Stimulated activated CD4-positive, alpha-beta T cell treated with anti-CD3 and anti-CD28 coated beads, Interleukin-1b, Interleukin-23, amount 100 ng/mL, for 48 hours (primary cell): ENCODE measurements at regions not wholly inside any gene's neighbourhood (a gene's known extent, or its start where the extent isn't known, plus 50 kb on each side); places are given as distances from the start of the nearest gene placed in this dataset.
"Not testable (repeated sequence)": the region's sequence is repeated elsewhere in the genome, so short reads cannot be mapped to it uniquely, and the experiment has no call there.

ENCODE experiments used
- DNase-seq: peaks from one replicate; pipeline ENCODE4 v3.0.0-alpha.2; 2020

DNA sequence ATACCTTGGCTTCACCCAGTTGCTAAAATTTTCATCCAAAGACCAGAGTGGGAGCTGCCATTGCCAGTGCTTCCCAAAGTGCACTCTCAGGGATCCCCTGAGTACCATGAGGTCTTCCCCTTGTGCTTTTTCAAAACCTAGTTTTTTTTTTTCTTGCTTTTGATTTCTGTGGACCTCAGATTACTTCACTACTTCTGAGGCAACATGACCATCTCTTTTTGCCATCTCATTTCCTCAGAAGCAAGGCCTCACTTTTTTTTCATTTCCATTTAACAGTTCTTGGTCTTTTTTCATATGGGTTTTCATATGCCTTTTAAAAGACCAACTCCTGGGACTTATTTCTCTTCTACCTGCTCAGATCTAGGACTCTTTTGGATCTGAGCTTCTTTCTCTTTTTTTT, 64.1 kb upstream of the MMS22L start:
- DNase-seq = no peak

DNA sequence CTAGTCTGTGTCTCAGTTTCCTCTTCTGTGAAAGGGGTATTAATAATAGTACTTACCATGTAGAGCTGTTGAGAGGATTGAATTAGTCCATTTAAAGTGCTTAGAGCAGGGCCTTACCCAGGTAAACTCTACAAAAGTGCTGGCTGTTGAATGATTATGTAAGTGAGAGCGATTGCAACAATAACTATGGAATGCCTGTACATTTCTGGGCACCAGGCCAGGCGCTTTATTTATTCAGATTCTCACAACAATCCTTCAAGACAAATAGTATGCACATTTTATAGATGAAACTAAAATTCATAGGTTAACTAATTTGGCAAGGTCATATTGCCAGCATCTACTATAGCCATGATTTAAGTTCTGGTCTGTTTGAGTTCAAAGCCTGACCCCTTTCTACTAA, 78.3 kb upstream of the MMS22L start:
- no peak for DNase-seq

DNA sequence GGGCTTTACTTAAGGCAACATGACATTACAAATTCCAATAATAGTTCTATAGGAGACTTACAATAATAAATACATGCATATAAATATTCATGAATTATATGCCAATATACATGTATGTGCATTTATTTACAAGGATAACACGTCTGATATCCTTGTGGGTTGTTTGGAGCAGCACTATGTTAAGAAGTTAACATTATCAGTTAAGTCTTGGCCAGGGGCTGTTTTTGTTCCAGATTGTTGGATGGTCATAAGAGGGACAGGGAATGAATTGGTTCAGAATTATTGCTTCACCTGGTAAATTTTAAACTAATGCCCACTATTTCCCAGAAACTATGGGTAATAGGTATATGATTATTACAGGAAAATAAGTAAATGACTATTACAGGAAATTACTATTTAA, 81.3 kb upstream of the MMS22L start:
- DNase-seq = no peak

DNA sequence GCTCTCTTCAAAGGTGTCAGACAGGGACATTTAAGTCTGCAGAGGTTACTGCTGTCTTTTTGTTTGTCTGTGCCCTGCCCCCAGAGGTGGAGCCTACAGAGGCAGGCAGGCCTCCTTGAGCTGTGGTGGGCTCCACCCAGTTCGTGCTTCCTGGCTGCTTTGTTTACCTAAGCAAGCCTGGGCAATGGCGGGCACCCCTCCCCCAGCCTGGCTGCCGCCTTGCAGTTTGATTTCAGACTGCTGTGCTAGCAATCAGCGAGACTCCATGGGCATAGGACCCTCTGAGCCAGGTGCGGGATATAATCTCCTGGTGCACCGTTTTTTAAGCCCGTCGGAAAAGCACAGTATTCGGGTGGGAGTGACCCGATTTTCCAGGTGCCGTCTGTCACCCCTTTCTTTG, 99.1 kb upstream of the MMS22L start:
- DNase-seq = not testable (repeated sequence)

DNA sequence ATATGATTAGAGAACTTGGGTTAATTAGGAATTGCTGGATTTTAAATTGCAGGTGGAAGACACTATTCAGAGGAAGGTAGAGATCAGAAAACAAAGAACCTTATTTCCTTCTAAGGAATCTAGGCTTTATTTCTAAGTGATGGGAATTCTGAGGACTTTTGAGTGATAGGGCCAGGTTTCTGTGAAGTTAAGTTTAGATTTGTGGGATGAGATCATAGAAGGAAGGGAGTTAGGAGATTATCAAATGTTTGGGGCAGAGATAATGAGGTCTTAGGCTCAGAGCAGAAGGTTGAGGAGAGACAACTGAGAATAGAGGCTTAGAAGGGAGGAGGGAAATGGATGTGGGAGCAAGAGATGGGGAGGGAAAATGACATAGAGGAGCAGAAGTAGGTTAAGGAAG, 109.7 kb upstream of the MMS22L start:
- DNase-seq = no peak

DNA sequence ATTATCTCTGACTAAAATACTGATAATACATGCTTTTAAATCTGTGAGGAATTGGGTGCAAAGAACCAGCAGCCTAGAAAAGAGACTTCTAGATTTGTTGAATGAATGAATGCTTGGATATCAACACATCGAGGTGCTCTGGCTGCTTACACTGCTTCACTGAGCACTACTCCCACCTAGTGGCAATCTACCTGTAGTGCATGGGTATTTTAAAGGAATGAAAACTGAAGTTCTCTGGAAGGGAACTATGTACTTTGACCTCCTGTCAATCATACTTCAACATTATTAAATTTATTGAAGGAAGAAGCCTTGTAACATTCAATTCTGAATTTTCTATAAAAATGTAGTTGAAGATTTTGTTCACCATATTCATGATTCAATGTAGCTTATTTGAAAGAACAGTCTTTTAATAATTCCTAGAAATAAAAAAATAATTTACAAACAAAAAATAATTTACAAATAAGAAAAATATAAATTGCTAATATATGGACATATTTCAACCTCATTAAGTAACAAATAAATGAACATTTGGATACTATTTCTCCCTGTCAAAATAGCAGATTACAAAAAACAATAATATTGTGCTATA, 111.2 kb upstream of the MMS22L start:
- DNase-seq = peak; percentile 20

DNA sequence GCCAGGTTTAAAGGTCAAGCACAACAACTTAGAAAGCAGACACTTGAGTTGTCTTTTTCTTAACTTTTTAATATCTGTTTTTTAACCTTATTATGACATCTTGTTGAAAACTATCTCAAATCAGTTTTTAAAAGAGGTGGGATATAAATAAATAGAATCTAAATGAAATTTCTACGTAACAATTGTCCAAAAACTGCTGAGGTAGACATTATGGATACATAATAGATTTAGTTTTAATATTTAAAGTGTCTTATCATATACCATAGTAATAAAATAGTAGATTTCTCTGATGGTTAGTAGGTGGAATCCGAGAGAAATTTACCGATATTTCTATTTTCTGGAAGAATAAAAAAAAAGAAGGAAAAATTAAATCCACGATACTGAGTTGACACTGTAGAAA, 113.9 kb upstream of the MMS22L start:
- DNase-seq = no peak

DNA sequence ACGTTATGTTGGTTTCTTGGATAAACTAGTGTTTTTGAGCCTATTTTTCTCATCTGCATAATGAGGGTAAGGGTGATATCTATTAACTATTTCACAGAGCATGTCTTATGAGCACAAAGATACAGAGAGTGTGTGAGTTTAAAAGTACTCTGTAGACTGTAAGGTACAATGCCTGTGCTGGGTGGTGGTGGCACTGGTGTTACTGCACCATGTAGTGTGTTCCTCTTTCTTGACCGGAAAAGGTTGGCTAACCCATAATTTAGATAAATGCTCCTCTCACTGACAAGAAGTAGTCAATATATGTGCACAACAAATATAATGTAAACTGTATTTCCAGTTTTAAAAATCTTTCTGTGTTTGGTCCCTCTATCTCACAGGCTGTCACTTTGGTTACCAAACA, 116.2 kb upstream of the MMS22L start:
- no peak for DNase-seq

DNA sequence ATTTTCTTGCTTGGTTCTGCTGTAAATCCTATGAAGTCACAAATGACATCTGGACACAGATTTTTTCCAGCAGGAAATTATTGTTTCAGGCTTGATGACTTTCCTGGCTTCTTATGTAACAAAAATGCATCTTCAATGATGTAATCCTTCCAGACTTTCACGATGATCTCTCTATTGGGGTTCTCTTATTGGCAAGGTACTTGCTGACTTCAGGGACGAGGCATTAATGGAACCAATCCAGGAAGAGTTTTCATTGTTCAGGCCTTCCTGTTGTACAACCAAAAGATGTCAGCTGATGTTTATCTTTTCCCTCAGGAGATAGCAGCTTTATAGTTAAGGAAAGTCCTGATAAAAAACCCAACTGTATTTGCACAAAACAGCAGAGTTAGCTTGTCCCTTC, 118.5 kb upstream of the MMS22L start:
- DNase-seq = no peak

DNA sequence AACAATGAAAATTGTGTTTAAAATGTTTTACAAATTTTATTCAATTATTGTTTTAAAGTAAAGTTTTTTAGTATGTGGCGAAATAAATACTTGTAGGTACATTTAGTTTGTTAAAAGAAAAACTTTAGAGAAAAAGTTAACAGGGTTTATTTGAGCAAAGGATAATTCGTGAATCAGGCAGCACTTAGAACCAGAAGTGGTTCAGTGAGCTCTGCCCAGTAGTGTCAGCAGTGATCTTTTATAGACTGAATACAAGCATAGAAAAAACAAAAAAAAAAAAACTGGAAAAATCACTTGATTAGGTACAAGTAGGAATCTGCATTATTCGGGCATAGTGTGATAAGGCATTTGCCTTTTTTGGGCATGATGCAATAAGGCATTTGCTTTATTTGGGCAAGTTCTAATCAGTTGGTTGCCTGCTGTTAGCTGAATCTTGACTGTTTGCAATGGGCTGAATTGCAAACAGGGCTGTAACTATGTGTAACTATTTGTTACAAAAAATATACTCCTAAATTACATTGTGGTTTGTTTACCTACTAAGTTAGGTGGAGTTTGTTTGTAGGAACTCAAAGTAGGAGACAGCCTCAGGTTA, 122.9 kb upstream of the MMS22L start:
- no peak for DNase-seq

DNA sequence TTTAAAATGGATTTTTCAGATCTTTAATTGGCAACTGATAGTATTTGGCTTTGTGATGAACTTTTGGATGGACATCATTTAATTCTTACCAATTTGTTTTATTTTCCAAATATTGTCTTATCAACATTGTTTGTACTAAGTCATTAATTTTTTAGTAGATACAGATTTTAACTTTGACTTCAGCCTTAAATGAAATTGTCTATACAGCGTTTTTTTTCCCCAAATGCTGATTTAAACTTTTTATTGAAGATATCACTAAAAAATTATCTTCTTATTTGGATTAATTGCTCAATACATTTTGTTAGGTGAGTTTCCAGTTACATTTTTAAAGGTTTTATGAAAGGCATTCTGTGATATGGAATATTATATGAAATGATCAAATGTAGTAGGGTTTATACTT, 123.6 kb upstream of the MMS22L start:
- no peak for DNase-seq

DNA sequence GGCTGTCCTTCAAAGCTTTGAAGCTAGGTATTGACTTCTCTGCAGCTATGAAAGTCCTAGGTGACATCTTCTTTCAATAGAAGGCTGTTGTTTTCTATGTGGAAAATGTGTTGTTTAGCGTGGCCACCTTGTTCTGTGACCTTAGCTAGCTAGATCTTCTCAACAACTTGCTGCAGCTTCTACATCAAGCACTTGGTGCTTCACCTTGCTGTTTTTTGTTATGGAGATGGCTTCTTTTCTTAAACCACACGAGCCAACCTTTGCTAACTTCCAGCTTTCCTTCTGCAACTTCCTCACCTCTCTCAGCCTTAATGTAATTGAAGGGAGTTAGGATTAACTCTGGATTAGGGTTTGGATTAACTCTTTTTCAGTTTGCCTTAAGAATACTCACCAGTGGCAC, 128.6 kb upstream of the MMS22L start:
- DNase-seq = no peak

DNA sequence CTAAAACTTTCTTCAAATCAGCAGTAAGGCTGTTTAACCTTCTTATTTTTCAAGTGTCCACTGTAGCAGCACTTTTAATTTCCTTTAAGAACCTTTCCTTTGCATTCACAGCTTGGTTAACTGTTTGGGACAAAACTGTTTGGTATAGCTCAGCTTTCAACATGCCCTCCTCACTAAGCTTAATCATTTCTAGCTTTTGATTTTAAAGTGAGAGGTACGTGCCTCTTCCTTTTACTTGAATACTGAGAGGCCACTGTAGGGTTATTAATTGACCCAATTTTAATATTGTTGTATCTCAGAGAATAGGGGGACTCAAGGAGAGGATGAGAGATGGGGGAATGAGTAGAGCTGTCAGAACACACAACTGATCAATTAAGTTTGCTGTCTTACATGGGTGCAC, 129.5 kb upstream of the MMS22L start:
- DNase-seq = no peak

DNA sequence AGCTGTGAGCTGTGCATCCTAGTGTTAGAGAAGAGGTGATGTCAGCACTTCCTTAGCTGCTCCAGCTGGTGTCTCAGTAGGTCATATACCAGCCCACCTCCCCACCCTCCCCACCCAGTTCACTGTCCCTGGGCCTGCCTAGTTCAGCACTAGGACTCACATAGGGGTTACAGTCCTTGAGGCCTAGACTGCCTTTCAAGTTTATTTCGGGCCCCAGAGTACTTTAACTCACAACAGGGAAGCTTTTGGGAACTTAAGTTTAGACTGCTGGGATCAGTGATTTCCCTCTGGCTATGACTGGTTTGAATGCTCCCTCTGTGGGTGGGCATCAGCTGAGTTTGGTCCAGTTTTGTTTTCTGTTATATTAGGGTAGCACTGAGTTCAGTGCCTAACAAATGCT, 139.2 kb upstream of the MMS22L start:
- no peak for DNase-seq

DNA sequence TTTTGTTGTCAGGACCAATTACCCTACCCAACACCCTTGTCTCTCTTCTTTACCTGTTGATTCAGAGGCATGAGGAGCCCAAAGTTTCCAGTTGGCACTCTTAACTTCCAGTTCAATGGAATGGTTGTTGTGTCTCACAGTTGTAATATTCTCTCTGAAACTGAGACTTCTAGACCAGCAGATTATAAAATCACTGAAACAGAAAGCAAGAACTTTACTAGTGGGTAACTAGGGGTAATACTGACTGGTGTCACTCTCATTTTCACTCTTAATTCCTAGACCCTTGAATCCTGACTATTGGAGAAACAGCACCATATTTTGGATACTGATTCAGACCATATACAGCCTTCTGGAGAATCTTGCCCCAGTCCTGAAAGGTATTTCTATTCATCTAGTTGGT, 140.2 kb upstream of the MMS22L start:
- DNase-seq = no peak

DNA sequence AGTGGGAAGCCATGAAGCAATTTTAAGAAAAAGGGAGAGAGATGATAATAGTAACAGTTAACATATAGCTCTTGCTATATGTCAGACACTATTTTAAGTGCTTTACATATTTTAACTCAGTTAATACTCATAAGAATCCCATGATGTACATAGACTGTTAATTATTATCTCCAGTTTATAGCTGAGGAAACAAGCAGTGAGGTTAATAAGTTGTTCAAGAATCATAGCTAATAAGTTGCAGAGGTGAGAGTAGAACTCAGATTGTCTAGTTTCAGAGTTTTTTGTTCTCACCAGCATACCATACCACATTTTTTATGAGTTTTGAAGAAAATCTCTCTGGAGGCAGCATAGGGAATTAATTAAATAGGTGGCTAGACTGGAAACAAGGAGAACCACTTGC, 144.6 kb upstream of the MMS22L start:
- DNase-seq = no peak

DNA sequence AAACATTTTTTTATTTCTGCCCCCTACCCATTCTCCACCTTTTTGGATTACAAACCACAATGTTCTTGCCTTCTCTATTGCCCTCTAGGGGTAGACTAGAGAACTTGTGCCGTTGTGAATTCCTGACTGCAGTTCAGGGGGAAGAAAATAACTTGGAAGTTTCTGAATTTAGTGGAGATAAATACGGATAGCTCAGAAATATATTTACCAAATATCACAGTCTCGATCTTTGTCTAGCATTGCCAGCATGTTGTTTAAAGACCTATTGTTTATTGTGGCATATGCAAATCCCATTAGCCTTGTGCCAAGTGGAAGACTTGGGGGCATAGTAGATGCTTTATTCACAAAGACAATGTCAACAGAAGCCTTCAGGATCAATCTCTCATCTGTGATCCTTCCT, 154.1 kb upstream of the MMS22L start:
- DNase-seq = no peak

DNA sequence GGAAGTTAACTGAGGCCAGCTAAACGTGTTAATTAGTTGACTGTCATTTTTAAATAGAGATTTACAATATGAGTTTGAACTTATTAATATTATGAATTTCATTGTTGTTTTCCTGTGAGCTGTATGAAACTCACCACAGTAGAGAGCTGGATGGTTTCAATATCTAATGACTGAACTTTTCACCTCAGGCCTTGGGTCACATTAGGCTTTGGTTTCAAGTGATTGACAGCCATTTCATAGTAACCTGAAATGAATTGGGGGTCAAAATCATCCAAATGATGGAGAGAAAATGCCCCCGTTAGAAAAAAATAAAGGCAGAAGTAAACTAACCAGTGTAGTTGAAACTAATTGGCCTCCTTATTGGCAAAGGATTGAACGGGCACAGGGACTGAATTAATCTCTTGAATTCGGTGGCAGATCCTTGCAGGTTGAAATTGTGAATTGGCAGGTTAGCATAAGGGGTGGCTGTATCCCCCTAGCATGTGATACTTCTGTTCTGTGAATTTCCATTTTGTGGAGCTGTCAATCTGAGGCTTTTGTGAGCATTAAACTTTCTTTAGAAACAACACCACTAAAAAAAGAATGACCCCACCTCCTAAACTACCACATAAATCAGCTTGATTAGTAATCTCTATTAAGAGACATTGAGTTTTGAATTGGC, 155.1 kb upstream of the MMS22L start:
- no peak for DNase-seq

DNA sequence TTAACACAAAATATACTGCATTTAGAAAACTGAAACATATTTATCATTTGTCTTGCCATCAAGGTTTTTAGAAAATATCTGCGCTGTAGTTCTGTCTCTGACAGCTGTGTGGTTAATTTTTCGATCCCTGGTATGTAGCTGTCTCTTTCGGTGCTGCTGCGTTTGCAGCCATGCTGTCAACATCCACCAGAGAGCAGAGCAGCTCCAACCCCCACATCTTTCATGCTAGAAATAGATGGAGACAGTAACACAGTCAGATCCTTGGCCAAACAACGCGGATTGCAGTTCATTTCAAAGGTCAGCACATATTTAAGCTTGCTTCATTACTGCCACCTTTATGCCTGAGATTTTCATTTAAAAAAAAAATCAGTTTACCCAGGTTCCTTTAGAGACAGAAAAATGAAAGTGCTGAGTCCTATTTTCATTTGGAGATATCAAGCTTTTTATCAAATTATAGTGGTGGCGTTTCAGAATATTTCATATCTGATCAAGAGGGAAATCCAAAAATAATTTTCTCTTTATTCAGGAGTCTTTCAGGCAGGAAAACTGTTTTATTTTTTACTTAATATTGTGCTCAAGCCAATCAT, 157.7 kb upstream of the MMS22L start:
- no peak for DNase-seq

DNA sequence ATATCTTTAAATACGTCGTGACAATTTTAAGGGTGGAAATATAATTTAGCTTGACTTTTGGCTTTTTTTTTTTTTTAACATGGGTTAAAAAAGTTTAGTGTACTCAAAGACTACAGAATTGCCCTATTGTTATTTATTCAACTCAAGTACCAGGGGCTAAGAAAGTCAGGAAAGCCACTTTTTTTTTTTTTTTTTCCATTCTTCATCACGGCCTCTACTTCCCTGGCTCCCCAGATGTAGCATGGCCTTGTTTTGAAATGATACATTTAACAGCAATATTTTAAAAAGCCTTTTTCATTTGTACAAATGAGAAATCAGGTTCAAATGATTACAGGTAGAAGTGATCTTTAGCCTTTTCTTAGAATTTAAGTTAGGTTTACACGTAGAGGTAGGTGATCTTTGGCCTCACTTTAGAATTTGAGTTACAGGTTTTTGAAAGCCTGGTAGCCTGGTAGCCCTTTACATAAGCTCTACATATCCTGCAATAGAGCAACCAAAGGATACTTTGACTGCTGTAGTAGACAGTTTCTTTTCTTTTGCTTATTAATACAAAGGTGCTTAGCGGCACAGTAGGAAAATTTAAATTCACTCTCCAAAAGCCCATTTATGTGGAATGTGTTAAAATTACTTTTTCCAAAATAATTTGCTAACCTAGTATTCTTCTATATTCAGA, 160.5 kb upstream of the MMS22L start:
- DNase-seq = no peak

DNA sequence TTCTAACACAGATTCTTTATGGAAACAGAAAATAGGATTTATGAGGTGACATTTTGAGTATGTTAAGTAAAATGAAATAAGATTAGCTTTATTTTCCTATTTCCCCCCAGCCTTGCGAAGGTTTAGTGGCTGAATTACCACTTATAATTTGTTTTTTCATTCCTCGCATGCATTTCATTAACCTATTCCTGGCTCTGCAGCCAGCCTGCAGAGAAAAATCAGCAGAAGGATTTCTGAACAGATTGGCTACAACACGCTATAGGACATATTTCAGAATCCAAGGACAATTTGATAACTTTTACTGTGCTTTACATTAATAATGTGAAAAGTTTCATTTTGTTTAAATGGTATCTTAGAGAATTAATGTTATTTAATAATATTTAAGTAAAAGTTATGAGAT, 162.4 kb upstream of the MMS22L start:
- DNase-seq = no peak

DNA sequence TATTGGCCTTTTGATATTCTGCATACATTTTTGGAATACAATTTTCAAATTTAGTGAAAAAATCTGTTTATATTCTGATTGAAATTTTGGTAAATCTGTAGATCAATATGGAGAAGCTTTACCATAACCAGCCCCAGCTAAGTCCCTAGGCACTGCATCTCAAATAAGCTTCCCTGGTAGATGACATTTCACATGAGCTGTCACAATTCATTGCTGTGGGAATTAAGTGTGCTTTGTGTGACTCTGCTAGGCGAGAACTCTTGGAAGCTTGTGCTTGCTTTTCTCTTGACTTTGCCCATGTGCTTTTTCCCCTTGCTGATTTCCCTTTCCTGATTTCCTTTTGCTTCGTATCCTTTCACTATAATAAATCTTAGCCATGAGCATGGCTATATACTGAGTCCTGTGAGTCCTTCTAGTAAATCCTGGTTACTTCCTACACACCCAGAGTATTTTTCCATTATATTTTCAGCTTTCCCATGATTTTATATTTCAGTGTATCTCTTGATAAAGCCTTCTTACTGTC, 166.5 kb upstream of the MMS22L start:
- DNase-seq = no peak

DNA sequence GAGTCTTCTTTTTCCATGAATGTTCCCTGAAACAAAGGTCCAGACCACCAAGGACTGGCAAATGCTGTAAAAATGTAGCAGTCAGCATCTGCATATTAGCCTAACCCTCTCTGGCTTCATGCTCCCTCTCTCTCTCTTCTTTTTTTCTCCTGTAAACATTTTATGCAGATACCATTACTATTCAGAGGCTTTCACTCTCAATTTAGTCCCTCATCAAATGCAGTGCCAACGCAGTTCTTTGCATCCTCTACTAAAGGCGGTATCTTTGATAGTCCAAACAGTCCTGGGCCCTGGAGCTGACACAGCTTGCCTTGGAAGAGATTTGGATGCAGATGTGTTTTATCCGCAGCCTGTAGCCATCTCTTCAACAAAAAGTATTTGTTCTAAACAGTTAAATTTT, 167.1 kb upstream of the MMS22L start:
- no peak for DNase-seq

DNA sequence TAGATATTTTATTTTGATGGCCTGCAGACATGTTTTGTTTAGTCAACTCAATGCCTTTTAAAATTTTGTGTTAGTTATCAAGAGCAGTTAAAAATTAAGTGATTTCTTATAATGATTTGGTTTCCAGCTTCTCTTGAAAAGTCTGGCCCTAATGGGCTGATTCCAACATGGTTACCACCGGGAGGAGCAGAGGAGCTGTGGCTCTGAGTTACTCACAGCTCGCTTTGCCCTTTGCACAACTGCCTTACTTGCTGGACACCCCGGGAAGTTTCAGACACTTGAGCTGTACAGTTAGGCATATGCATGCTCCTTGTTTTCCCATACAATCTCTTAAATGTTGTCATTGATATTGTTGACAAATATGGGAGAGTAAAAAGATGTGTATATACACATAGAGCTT, 173.1 kb upstream of the MMS22L start:
- no peak for DNase-seq
